HG02885 (cell line): ENCODE measurements at regions not wholly inside any gene's neighbourhood (a gene's known extent, or its start where the extent isn't known, plus 50 kb on each side); places are given as distances from the start of the nearest gene placed in this dataset.
"Not testable (repeated sequence)": the region's sequence is repeated elsewhere in the genome, so short reads cannot be mapped to it uniquely, and the experiment has no call there.

ENCODE experiments used
- ATAC-seq: cut with Tn5 transposase; IDR thresholded peaks from one replicate; pipeline ENCODE4 v1.9.1; 2021; ENCODE audit warnings: mild to moderate bottlenecking; ENCODE audit not compliant: unreplicated experiment, poor library complexity

GRCh38 chr12:58657190-58657589, 263.1 kb downstream of the LRIG3 start:
- ATAC-seq: no peak

GRCh38 chr12:58665375-58665774, 254.9 kb downstream of the LRIG3 start:
- ATAC-seq: no peak

GRCh38 chr12:58668233-58668632, 252.1 kb downstream of the LRIG3 start:
- ATAC-seq: no peak

- ATAC-seq: no peak
Observed at GRCh38 chr12:58668871-58669270, 251.4 kb downstream of the LRIG3 start.

- no peak for ATAC-seq
Observed at GRCh38 chr12:58670623-58671022, 249.7 kb downstream of the LRIG3 start.

- ATAC-seq: no peak
Observed at GRCh38 chr12:58671196-58671595, 249.1 kb downstream of the LRIG3 start.

GRCh38 chr12:58673021-58673420, 247.3 kb downstream of the LRIG3 start:
- ATAC-seq: no peak

- ATAC-seq: not testable (repeated sequence)
Observed at GRCh38 chr12:58677833-58678232, 242.5 kb downstream of the LRIG3 start.

- no peak for ATAC-seq
Observed at GRCh38 chr12:58678753-58679152, 241.6 kb downstream of the LRIG3 start.

GRCh38 chr12:58681730-58682129, 238.6 kb downstream of the LRIG3 start:
- ATAC-seq: no peak

- ATAC-seq: no peak
Observed at GRCh38 chr12:58695263-58695662, 225.0 kb downstream of the LRIG3 start.

- ATAC-seq: no peak
Observed at GRCh38 chr12:58701536-58701935, 218.8 kb downstream of the LRIG3 start.

GRCh38 chr12:58703866-58704265, 216.4 kb downstream of the LRIG3 start:
- no peak for ATAC-seq

GRCh38 chr12:58704770-58705169, 215.5 kb downstream of the LRIG3 start:
- ATAC-seq: not testable (repeated sequence)

- no peak for ATAC-seq
Observed at GRCh38 chr12:58710901-58711300, 209.4 kb downstream of the LRIG3 start.

- no peak for ATAC-seq
Observed at GRCh38 chr12:58711974-58712373, 208.3 kb downstream of the LRIG3 start.

GRCh38 chr12:58712976-58713375, 207.3 kb downstream of the LRIG3 start:
- ATAC-seq: no peak

- ATAC-seq: no peak
Observed at GRCh38 chr12:58719161-58719560, 201.1 kb downstream of the LRIG3 start.

GRCh38 chr12:58720421-58720820, 199.9 kb downstream of the LRIG3 start:
- no peak for ATAC-seq

- ATAC-seq: no peak
Observed at GRCh38 chr12:58725400-58726105, 194.8 kb downstream of the LRIG3 start.

GRCh38 chr12:58727521-58727920, 192.8 kb downstream of the LRIG3 start:
- ATAC-seq: no peak

- no peak for ATAC-seq
Observed at GRCh38 chr12:58728397-58728796, 191.9 kb downstream of the LRIG3 start.
